ENCODE measurements at regions not wholly inside any gene's neighbourhood (a gene's known extent, or its start where the extent isn't known, plus 50 kb on each side); places are given as distances from the start of the nearest gene placed in this dataset.

GRCh38 chr2:6493669-6494068 is 372.0 kb downstream of the CMPK2 start:
- no peaks in the 10 kb centered on the region for H3K9me3 Mint-ChIP-seq
- no peak overlapping the region for H3K27ac Mint-ChIP-seq
- H3K36me3 Mint-ChIP-seq (ENCODE audit: insufficient read depth in 2 of 2), result no peaks in the 10 kb centered on the region
- no peak for ATAC-seq (replicated peaks in 1 of 2)
- no peaks in the 10 kb centered on the region for H3K27me3 Mint-ChIP-seq (ENCODE audit: low read depth)
- no peaks in the 10 kb centered on the region for H3K4me1 Mint-ChIP-seq (ENCODE audit: low read depth)
- H3K4me3 Mint-ChIP-seq, result no peak overlapping the region
- DNase-seq, result no peak

DNA sequence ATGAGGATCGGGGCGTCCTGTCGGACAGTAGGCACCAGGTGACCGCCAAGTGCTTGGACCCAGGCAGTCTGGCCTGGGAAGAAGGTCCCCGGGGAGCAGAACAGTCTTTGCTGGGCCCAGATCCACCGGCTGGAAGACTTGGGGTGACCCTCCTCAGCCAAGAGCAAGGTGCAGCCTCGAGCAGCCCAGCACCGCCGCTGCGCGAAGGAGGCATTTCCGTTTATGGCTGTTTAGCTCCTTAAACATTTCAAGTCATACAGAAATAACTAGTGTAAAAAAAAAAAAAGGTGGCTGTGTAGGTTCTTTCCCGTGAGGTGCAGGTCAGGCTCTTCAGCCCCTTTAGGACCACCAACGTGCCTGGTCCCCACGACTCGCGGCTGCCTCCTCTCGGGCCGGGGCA is 370.2 kb downstream of the CMPK2 start:
- H3K4me3 Mint-ChIP-seq, result no peak overlapping the region
- H3K9me3 Mint-ChIP-seq, result peaks cover 0 to 3% of the 10 kb centered on the region in 2 donors
- DNase-seq (no peak), ATAC-seq (replicated peaks in 1 of 2) (no peak)
- H3K36me3 Mint-ChIP-seq (ENCODE audit: insufficient read depth in 2 of 2), result no peaks in the 10 kb centered on the region
- no peaks in the 10 kb centered on the region for H3K27me3 Mint-ChIP-seq (ENCODE audit: low read depth)
- H3K4me1 Mint-ChIP-seq (ENCODE audit: low read depth), result no peaks in the 10 kb centered on the region
- H3K27ac Mint-ChIP-seq, result no peak overlapping the region

- ATAC-seq (replicated peaks in 1 of 2) (no peak), DNase-seq (no peak)
- Mint-ChIP-seq H3K4me3 (no peak overlapping the region), H3K27ac (no peak overlapping the region), H3K27me3 (ENCODE audit: low read depth) (no peaks in the 10 kb centered on the region), H3K36me3 (ENCODE audit: insufficient read depth in 2 of 2) (no peaks in the 10 kb centered on the region), H3K4me1 (ENCODE audit: low read depth) (no peaks in the 10 kb centered on the region), H3K9me3 (peaks cover 0 to 3% of the 10 kb centered on the region in 2 donors)
Observed at GRCh38 chr2:6496376-6496775, 369.3 kb downstream of the CMPK2 start.

DNA sequence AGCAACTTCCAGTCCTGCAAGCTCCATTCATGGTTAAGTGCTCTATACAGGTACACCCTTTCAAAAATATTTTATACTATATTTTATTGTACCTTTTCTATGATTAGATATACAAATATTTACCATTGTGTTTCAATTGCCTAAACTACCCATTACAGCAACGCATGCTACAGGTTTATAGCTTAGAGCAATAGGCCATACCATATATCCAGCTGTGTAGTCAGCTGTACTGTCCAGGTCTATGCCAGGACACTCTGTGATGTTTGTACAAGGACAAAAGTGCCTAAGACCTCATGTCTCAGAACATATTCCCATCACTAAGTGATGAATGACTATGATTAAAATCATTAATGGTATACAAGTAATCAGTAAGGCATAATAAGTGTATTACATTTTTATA is 368.7 kb downstream of the CMPK2 start:
- no peaks in the 10 kb centered on the region for H3K4me1 Mint-ChIP-seq (ENCODE audit: low read depth)
- no peaks in the 10 kb centered on the region for H3K36me3 Mint-ChIP-seq (ENCODE audit: insufficient read depth in 2 of 2)
- DNase-seq, result no peak
- H3K9me3 Mint-ChIP-seq, result peaks cover 0 to 3% of the 10 kb centered on the region in 2 donors
- H3K27me3 Mint-ChIP-seq (ENCODE audit: low read depth), result no peaks in the 10 kb centered on the region
- ATAC-seq (replicated peaks in 1 of 2), result no peak
- no peak overlapping the region for H3K27ac Mint-ChIP-seq
- no peak overlapping the region for H3K4me3 Mint-ChIP-seq

- H3K27ac Mint-ChIP-seq, result no peak overlapping the region
- peaks cover 0 to 3% of the 10 kb centered on the region in 2 donors for H3K9me3 Mint-ChIP-seq
- H3K4me3 Mint-ChIP-seq, result no peak overlapping the region
- no peaks in the 10 kb centered on the region for H3K36me3 Mint-ChIP-seq (ENCODE audit: insufficient read depth in 2 of 2)
- ATAC-seq (replicated peaks in 1 of 2), result no peak
- no peaks in the 10 kb centered on the region for H3K4me1 Mint-ChIP-seq (ENCODE audit: low read depth)
- DNase-seq, result no peak
- no peaks in the 10 kb centered on the region for H3K27me3 Mint-ChIP-seq (ENCODE audit: low read depth)
Observed at GRCh38 chr2:6498841-6499240, 366.9 kb downstream of the CMPK2 start.

DNA sequence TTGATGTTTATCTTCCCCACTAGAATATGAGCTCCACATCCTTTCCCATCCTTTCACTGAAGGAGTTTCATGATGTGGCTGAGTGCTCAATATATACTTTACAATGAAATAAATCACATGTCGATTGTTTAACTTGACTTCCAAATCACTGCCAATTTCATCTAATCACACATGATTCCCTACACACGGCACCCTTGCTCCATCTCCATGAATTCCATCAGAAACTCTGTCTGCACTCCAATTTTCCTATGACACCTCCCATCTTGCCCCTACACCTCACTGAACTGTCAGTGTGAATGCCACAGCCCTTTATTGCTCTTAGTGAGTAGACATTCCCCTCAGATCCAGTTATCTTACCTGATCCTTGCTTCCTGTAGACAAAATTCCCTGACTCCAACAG is 366.0 kb downstream of the CMPK2 start:
- DNase-seq, result no peak
- Mint-ChIP-seq H3K27me3 (ENCODE audit: low read depth) (no peaks in the 10 kb centered on the region), H3K9me3 (peaks cover 0 to 3% of the 10 kb centered on the region in 2 donors), H3K4me1 (ENCODE audit: low read depth) (no peaks in the 10 kb centered on the region), H3K27ac (no peak overlapping the region), H3K36me3 (ENCODE audit: insufficient read depth in 2 of 2) (no peaks in the 10 kb centered on the region), H3K4me3 (no peak overlapping the region)
- ATAC-seq (replicated peaks in 1 of 2), result no peak

- Mint-ChIP-seq H3K4me3 (no peak overlapping the region), H3K9me3 (no peaks in the 10 kb centered on the region), H3K27ac (no peak overlapping the region), H3K27me3 (ENCODE audit: low read depth) (no peaks in the 10 kb centered on the region), H3K36me3 (ENCODE audit: insufficient read depth in 2 of 2) (no peaks in the 10 kb centered on the region), H3K4me1 (ENCODE audit: low read depth) (no peaks in the 10 kb centered on the region)
- ATAC-seq (replicated peaks in 1 of 2) (no peak), DNase-seq (no peak)
Observed at GRCh38 chr2:6506361-6506794, 359.3 kb downstream of the CMPK2 start.

- Mint-ChIP-seq H3K4me1 (ENCODE audit: low read depth) (no peaks in the 10 kb centered on the region), H3K27me3 (ENCODE audit: low read depth) (no peaks in the 10 kb centered on the region)
- ATAC-seq (replicated peaks in 1 of 2), result no peak
Observed at GRCh38 chr2:6506859-6507258, 358.8 kb downstream of the CMPK2 start.

DNA sequence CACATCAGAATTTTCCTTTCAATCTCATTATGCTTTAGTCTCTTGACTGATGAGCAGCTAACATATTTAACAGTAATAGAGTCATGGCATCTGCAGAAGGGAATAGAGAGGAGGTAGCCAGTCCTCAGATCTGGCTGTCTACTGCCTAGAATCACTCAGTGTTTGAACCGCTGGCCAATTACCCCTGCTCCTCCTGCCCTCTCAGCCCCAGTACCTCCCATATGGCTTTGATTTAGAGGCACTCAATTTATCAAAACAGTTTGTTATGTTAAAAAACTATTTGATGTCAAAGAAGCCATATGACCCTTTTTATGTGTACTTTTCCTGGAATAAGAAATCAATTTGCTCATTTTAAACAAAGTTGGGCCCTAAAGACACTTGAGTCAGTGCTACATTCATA is 355.2 kb downstream of the CMPK2 start:
- Mint-ChIP-seq H3K27ac (no peak overlapping the region), H3K4me1 (ENCODE audit: low read depth) (no peaks in the 10 kb centered on the region), H3K27me3 (ENCODE audit: low read depth) (no peaks in the 10 kb centered on the region), H3K36me3 (ENCODE audit: insufficient read depth in 2 of 2) (no peaks in the 10 kb centered on the region), H3K4me3 (no peak overlapping the region), H3K9me3 (no peaks in the 10 kb centered on the region)
- no peak for ATAC-seq (replicated peaks in 1 of 2)
- no peak for DNase-seq

More at GRCh38 chr2:6506859-6507258, 358.8 kb downstream of the CMPK2 start:
- H3K9me3 Mint-ChIP-seq, result no peaks in the 10 kb centered on the region
- no peak overlapping the region for H3K4me3 Mint-ChIP-seq
- no peak for DNase-seq
- no peak overlapping the region for H3K27ac Mint-ChIP-seq
- no peaks in the 10 kb centered on the region for H3K36me3 Mint-ChIP-seq (ENCODE audit: insufficient read depth in 2 of 2)

- H3K4me1 Mint-ChIP-seq (ENCODE audit: low read depth), result no peaks in the 10 kb centered on the region
- no peaks in the 10 kb centered on the region for H3K36me3 Mint-ChIP-seq (ENCODE audit: insufficient read depth in 2 of 2)
- ATAC-seq (replicated peaks in 1 of 2) (no peak), DNase-seq (no peak)
- no peak overlapping the region for H3K27ac Mint-ChIP-seq
- no peak overlapping the region for H3K4me3 Mint-ChIP-seq
- no peaks in the 10 kb centered on the region for H3K9me3 Mint-ChIP-seq
- H3K27me3 Mint-ChIP-seq (ENCODE audit: low read depth), result no peaks in the 10 kb centered on the region
Observed at GRCh38 chr2:6512589-6512988, 353.1 kb downstream of the CMPK2 start.

DNA sequence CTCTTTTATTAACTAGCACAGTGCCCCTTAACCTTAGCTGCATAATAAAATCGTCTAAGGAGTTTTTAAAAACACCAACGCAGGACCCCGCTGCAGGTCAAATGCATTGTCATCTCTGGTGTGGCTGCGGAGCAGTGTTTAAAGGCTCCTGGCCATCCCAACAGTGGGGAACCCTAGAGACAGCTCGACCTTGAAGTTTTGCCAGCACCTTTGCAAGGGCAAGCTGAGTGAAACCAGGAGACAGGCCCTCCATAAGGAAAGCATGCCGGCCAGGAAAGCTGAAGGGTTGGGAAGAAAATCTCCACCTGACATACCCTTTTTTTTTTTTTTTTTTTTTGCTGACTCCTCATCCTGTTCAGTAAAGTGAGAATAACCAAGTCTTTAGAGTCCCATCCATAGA is 349.0 kb downstream of the CMPK2 start:
- no peak overlapping the region for H3K4me3 Mint-ChIP-seq
- H3K9me3 Mint-ChIP-seq, result no peaks in the 10 kb centered on the region
- H3K4me1 Mint-ChIP-seq (ENCODE audit: low read depth), result no peaks in the 10 kb centered on the region
- DNase-seq (no peak), ATAC-seq (replicated peaks in 1 of 2) (no peak)
- H3K36me3 Mint-ChIP-seq (ENCODE audit: insufficient read depth in 2 of 2), result no peaks in the 10 kb centered on the region
- no peak overlapping the region for H3K27ac Mint-ChIP-seq
- no peaks in the 10 kb centered on the region for H3K27me3 Mint-ChIP-seq (ENCODE audit: low read depth)

DNA sequence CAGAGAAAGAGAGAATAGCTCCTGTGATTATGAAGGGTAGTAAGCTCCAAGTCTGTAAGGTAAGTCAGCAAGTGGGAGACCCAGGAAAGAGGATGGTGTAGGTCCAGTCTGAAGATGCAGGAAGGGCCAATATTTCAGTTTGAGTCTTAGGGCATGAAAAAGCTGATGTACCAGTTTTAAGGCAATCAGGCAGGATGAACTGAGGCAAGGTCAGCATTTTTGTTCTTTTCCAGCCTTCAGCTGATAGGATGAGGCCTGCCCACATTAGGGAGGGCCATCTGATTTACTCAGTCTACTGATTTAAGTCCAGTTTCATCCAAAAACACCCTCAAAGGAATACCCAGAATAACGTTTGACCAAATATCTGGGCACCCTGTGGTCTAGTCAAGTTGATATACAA is 347.3 kb downstream of the CMPK2 start:
- no peaks in the 10 kb centered on the region for H3K27me3 Mint-ChIP-seq (ENCODE audit: low read depth)
- no peaks in the 10 kb centered on the region for H3K4me1 Mint-ChIP-seq (ENCODE audit: low read depth)
- H3K27ac Mint-ChIP-seq, result no peak overlapping the region
- H3K4me3 Mint-ChIP-seq, result no peak overlapping the region
- ATAC-seq (replicated peaks in 1 of 2), result no peak
- H3K36me3 Mint-ChIP-seq (ENCODE audit: insufficient read depth in 2 of 2), result no peaks in the 10 kb centered on the region
- DNase-seq, result no peak
- H3K9me3 Mint-ChIP-seq, result no peaks in the 10 kb centered on the region

GRCh38 chr2:6523476-6523875 is 342.2 kb downstream of the CMPK2 start:
- H3K27me3 Mint-ChIP-seq (ENCODE audit: low read depth), result no peaks in the 10 kb centered on the region
- DNase-seq (no peak), ATAC-seq (replicated peaks in 1 of 2) (no peak)
- no peaks in the 10 kb centered on the region for H3K36me3 Mint-ChIP-seq (ENCODE audit: insufficient read depth in 2 of 2)
- no peak overlapping the region for H3K27ac Mint-ChIP-seq
- no peaks in the 10 kb centered on the region for H3K9me3 Mint-ChIP-seq
- no peak overlapping the region for H3K4me3 Mint-ChIP-seq
- no peaks in the 10 kb centered on the region for H3K4me1 Mint-ChIP-seq (ENCODE audit: low read depth)

- Mint-ChIP-seq H3K4me3 (no peak overlapping the region), H3K27ac (no peak overlapping the region), H3K27me3 (ENCODE audit: low read depth) (no peaks in the 10 kb centered on the region), H3K4me1 (ENCODE audit: low read depth) (no peaks in the 10 kb centered on the region), H3K9me3 (no peaks in the 10 kb centered on the region), H3K36me3 (ENCODE audit: insufficient read depth in 2 of 2) (no peaks in the 10 kb centered on the region)
- ATAC-seq (replicated peaks in 1 of 2) (no peak), DNase-seq (no peak)
Observed at GRCh38 chr2:6524691-6525474, 340.8 kb downstream of the CMPK2 start.
